Endometrium (tissue), 2 donors: ENCODE measurements at regions not wholly inside any gene's neighbourhood (a gene's known extent, or its start where the extent isn't known, plus 50 kb on each side); places are given as distances from the start of the nearest gene placed in this dataset.
"Not testable (repeated sequence)": the region's sequence is repeated elsewhere in the genome, so short reads cannot be mapped to it uniquely, and the experiment has no call there.

Experiments used
- FAIRE-seq: peaks from 2 replicates; lab custom pipeline; 2012; peaks lifted over from hg19 to GRCh38; lab: Jason Lieb, UNC
- donor health status: control.
- donor health status: control.

DNA sequence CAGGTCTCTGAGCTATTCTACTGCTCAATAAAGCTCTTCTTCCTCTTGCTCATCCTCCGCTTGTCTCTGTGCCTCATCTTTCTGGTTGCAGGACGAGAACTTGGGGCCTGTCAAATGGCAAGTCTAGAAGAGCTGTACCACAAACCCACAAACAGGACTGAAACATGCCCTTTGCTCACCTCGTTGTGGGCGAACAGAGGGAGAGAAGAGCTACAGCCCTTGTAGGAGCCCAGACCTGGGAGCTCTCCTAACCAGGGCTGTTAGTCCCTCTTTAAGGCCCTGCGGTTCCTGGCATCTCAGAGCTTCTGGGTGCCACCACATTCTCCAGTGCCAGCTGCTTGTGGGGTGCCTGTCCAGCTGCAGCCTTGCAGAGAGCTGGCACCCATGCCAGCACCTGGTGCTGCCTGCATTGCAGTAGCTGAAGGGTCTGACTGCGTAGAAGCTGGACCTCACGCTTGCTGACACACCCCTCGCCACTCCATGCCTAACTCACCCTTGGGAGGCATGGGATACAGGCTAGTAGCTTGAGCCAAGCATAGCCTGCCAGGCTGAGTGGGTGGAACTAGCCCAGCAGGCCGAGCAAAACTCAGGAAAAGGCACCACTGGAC is 313.4 kb downstream of the ANKRD30B start:
- not testable (repeated sequence) for FAIRE-seq

DNA sequence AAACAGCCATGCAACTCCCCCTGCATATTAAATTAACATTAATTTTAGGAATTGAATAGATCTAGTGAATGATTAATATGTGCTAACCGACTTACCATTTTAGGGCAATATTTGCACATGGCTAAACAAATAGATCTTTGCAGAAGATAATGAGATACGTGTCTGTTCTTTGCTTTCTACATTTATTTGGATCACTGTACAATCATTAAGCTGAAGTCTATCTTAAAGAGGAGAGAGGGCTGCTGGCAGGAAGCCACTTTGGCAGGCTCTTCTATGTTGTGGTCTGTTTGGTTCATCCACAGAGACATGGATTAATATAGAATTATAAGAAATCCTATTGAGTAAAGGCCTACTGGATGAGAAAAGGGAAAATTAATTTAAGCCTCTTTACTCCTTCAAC is 318.5 kb downstream of the ANKRD30B start:
- not testable (repeated sequence) for FAIRE-seq

DNA sequence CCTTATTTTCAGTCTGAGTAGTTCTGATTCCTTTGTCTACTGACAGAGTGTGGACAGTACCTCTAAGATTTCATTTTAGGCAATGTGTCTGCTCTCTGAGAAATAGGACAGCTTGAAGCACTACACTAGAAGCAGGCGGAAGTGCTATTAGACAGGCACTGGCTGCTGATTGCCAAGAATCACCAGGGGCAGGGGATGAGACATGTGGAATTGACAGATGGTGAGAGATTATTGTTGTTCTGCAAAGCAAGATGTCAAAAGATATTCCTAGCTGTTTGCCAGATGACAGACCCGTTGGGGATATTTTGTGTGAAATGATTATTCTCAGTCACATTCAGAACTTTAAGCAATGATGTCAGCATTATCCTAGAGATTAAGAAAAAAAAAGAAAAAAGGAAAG is 323.3 kb downstream of the ANKRD30B start:
- not testable (repeated sequence) for FAIRE-seq
